ENCODE measurements at regions not wholly inside any gene's neighbourhood (a gene's known extent, or its start where the extent isn't known, plus 50 kb on each side); places are given as distances from the start of the nearest gene placed in this dataset.

DNA sequence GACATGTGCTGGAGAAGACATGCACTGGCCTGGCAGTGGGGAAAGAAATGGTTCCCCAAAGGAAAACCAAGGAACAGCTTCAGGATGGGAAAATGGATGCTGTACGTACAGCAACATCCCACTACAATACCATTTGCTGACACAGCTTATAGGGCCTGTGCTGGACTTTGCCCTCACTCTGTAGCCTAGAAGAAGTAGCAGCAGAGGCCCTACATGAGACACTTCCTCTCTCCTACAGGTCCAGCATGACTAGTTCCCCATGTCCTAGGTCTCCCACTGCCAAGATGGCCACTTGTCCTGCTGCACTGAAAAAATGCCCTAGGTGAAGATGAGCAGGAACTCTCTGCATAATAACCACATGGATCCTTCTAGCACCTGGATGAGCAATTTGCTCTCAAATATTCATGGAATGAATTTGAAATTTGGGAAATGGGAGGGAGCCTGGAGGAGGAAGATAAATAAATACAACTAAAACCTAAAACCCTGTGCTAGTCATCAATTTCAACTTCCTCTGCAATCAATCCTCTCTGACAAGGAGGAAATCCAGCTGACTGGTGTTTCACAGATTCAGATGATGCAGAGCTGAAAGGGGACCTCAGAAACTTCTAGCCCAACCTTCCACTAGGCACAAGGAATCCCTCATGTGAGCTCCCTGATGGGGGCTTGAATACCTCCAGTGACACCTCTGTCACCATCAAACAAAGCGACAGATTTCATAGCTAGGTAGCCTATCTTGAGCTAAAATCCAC is 514.3 kb upstream of the PPP2R3A start:
- H3K4me1 Mint-ChIP-seq: no peaks in the 10 kb centered on the region
- H3K4me3 Mint-ChIP-seq: no peak overlapping the region
- ChIA-PET CTCF (interaction anchor here (0.6 kb wide), 2 partner anchors 62 to 66 kb away, joined by 4 read pairs; no protein-coding TSS in a partner anchor), POLR2A (no interaction called here)
- no peaks in the 10 kb centered on the region for H3K27me3 Mint-ChIP-seq
- no peaks in the 10 kb centered on the region for H3K36me3 Mint-ChIP-seq (ENCODE audit: low read depth)
- no peak for ATAC-seq
- H3K27ac Mint-ChIP-seq: no peak overlapping the region
- no peak for DNase-seq
- intact Hi-C loops (cut with DNase I, micrococcal nuclease): no loop called here
- no peaks in the 10 kb centered on the region for H3K9me3 Mint-ChIP-seq (ENCODE audit: low read depth)

- H3K27ac Mint-ChIP-seq: no peak overlapping the region
- DNase-seq (no peak), ATAC-seq (no peak)
- intact Hi-C loops (cut with DNase I, micrococcal nuclease): no loop called here
- H3K36me3 Mint-ChIP-seq (ENCODE audit: low read depth): no peaks in the 10 kb centered on the region
- no peaks in the 10 kb centered on the region for H3K27me3 Mint-ChIP-seq
- POLR2A ChIA-PET: no interaction called here
- H3K4me1 Mint-ChIP-seq: no peaks in the 10 kb centered on the region
- no peaks in the 10 kb centered on the region for H3K9me3 Mint-ChIP-seq (ENCODE audit: low read depth)
- H3K4me3 Mint-ChIP-seq: no peak overlapping the region
- CTCF ChIA-PET: no interaction called here
Observed at GRCh38 chr3:135452881-135453280, 512.6 kb upstream of the PPP2R3A start.

- no peak for ATAC-seq
Observed at GRCh38 chr3:135453326-135453725, 512.2 kb upstream of the PPP2R3A start.

DNA sequence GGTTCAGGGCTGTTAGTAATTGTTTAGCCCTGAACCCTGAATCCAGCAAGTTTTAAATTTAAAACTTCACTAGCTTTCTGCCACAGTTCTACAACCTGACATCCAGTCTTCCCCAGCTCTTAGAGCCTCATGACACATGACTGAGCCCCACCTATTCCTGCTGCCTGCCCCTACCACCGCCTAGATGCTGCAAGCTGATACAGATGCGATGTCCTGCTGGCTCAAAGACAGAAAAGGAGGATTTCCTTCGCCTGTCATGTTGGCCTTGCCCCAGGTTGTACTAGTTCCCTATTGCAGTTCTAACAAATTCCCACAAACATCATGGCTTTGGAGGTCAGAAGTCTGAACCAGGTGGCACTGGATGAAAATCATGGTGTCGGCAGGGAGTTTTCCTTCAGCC is 510.6 kb upstream of the PPP2R3A start:
- H3K36me3 Mint-ChIP-seq (ENCODE audit: low read depth): no peaks in the 10 kb centered on the region
- no peaks in the 10 kb centered on the region for H3K4me1 Mint-ChIP-seq
- no peaks in the 10 kb centered on the region for H3K9me3 Mint-ChIP-seq (ENCODE audit: low read depth)
- no peak overlapping the region for H3K4me3 Mint-ChIP-seq
- POLR2A ChIA-PET: no interaction called here
- CTCF ChIA-PET: no interaction called here
- no peak for DNase-seq
- peaks cover 2% of the 10 kb centered on the region for H3K27me3 Mint-ChIP-seq
- intact Hi-C loops (cut with DNase I, micrococcal nuclease): no loop called here
- no peak for ATAC-seq
- H3K27ac Mint-ChIP-seq: no peak overlapping the region

More at GRCh38 chr3:135453326-135453725, 512.2 kb upstream of the PPP2R3A start:
- CTCF ChIA-PET: no interaction called here
- POLR2A ChIA-PET: no interaction called here
- H3K27ac Mint-ChIP-seq: no peak overlapping the region
- no peaks in the 10 kb centered on the region for H3K9me3 Mint-ChIP-seq (ENCODE audit: low read depth)
- intact Hi-C loops (cut with DNase I, micrococcal nuclease): no loop called here
- H3K36me3 Mint-ChIP-seq (ENCODE audit: low read depth): no peaks in the 10 kb centered on the region
- no peaks in the 10 kb centered on the region for H3K4me1 Mint-ChIP-seq
- H3K27me3 Mint-ChIP-seq: no peaks in the 10 kb centered on the region
- DNase-seq: no peak
- H3K4me3 Mint-ChIP-seq: no peak overlapping the region

- no peak for ATAC-seq
- DNase-seq: no peak
- H3K27ac Mint-ChIP-seq: no peak overlapping the region
- H3K4me3 Mint-ChIP-seq: no peak overlapping the region
- CTCF ChIA-PET: no interaction called here
- no peaks in the 10 kb centered on the region for H3K4me1 Mint-ChIP-seq
- no peaks in the 10 kb centered on the region for H3K36me3 Mint-ChIP-seq (ENCODE audit: low read depth)
- H3K27me3 Mint-ChIP-seq: peaks cover 2% of the 10 kb centered on the region
- H3K9me3 Mint-ChIP-seq (ENCODE audit: low read depth): no peaks in the 10 kb centered on the region
- POLR2A ChIA-PET: no interaction called here
- intact Hi-C loops (cut with DNase I, micrococcal nuclease): no loop called here
Observed at GRCh38 chr3:135456108-135456790, 509.3 kb upstream of the PPP2R3A start.

- Mint-ChIP-seq H3K27me3 (peaks cover 2% of the 10 kb centered on the region), H3K4me1 (no peaks in the 10 kb centered on the region), H3K36me3 (ENCODE audit: low read depth) (no peaks in the 10 kb centered on the region), H3K27ac (no peak overlapping the region), H3K4me3 (no peak overlapping the region), H3K9me3 (ENCODE audit: low read depth) (no peaks in the 10 kb centered on the region)
- ChIA-PET POLR2A (no interaction called here), CTCF (no interaction called here)
- intact Hi-C loops (cut with DNase I, micrococcal nuclease): no loop called here
- ATAC-seq: no peak
- no peak for DNase-seq
Observed at GRCh38 chr3:135458541-135459322, 506.8 kb upstream of the PPP2R3A start.

GRCh38 chr3:135460273-135460672 is 505.3 kb upstream of the PPP2R3A start:
- ATAC-seq: no peak
- no peak for DNase-seq
- Mint-ChIP-seq H3K27me3 (peaks cover 2% of the 10 kb centered on the region), H3K9me3 (ENCODE audit: low read depth) (no peaks in the 10 kb centered on the region), H3K36me3 (ENCODE audit: low read depth) (no peaks in the 10 kb centered on the region), H3K4me3 (no peak overlapping the region), H3K27ac (no peak overlapping the region), H3K4me1 (no peaks in the 10 kb centered on the region)
- intact Hi-C loops (cut with DNase I, micrococcal nuclease): no loop called here
- POLR2A ChIA-PET: no interaction called here
- CTCF ChIA-PET: no interaction called here

- POLR2A ChIA-PET: no interaction called here
- Mint-ChIP-seq H3K27me3 (peaks cover 2% of the 10 kb centered on the region), H3K9me3 (ENCODE audit: low read depth) (no peaks in the 10 kb centered on the region), H3K36me3 (ENCODE audit: low read depth) (no peaks in the 10 kb centered on the region), H3K4me3 (no peak overlapping the region), H3K4me1 (no peaks in the 10 kb centered on the region), H3K27ac (no peak overlapping the region)
- no peak for DNase-seq
- intact Hi-C loops (cut with DNase I, micrococcal nuclease): no loop called here
- CTCF ChIA-PET: no interaction called here
- no peak for ATAC-seq
Observed at GRCh38 chr3:135471911-135472310, 493.6 kb upstream of the PPP2R3A start.

DNA sequence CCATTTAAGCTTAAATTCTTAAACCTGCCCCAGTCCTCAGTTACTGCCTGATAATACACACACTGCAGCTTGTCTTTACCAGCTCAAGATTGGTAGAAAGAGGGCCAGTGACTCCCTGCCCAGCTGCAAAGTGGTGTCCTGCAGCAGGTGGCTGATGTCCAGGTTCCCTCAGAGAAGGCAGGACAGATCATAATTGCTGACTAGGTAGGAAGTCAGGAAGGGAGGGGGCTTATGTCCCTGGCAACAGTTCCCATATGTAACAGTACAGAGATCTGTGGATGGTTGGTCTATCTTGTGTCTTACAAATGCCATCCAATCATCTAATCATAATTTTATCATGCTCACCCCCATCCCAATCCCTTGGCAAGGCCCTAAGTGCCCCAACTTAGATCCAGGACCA is 492.1 kb upstream of the PPP2R3A start:
- Mint-ChIP-seq H3K36me3 (ENCODE audit: low read depth) (no peaks in the 10 kb centered on the region), H3K4me1 (no peaks in the 10 kb centered on the region), H3K9me3 (ENCODE audit: low read depth) (no peaks in the 10 kb centered on the region), H3K27ac (no peak overlapping the region), H3K4me3 (no peak overlapping the region), H3K27me3 (peaks cover 2% of the 10 kb centered on the region)
- CTCF ChIA-PET: no interaction called here
- ATAC-seq (no peak), DNase-seq (no peak)
- POLR2A ChIA-PET: no interaction called here
- intact Hi-C loops (cut with DNase I, micrococcal nuclease): no loop called here

DNA sequence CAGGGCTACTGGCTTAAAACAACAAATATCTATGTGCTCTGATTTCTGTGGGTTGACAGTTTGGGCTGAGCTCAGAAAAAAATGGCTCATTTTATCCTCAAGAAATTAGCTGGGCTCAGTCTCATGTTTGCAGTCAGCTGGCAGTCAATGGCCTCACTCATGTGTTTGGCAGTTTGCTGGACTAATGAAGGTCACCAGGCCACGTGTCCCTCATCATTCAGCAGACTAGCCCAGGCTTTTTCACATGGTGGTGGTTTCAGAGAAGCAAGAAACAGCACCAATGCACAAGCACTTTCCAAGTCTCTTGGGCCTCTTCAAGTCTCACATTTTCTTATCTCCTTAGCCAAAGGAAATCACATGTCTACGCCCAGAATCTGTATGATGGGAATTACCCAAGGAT is 478.3 kb upstream of the PPP2R3A start:
- H3K36me3 Mint-ChIP-seq (ENCODE audit: low read depth): no peaks in the 10 kb centered on the region
- intact Hi-C loops (cut with DNase I, micrococcal nuclease): no loop called here
- H3K27me3 Mint-ChIP-seq: no peaks in the 10 kb centered on the region
- DNase-seq (no peak), ATAC-seq (no peak)
- POLR2A ChIA-PET: no interaction called here
- H3K4me3 Mint-ChIP-seq: no peak overlapping the region
- no peak overlapping the region for H3K27ac Mint-ChIP-seq
- CTCF ChIA-PET: interaction anchor here (0.7 kb wide), 1 partner anchor 205 kb away, joined by 4 read pairs; no protein-coding TSS in a partner anchor
- no peaks in the 10 kb centered on the region for H3K9me3 Mint-ChIP-seq (ENCODE audit: low read depth)
- no peaks in the 10 kb centered on the region for H3K4me1 Mint-ChIP-seq

- H3K4me3 Mint-ChIP-seq: no peak overlapping the region
- no peak for ATAC-seq
- DNase-seq: no peak
- H3K4me1 Mint-ChIP-seq: no peaks in the 10 kb centered on the region
- intact Hi-C loops (cut with DNase I, micrococcal nuclease): no loop called here
- POLR2A ChIA-PET: no interaction called here
- H3K27ac Mint-ChIP-seq: no peak overlapping the region
- no peaks in the 10 kb centered on the region for H3K36me3 Mint-ChIP-seq (ENCODE audit: low read depth)
- no peaks in the 10 kb centered on the region for H3K9me3 Mint-ChIP-seq (ENCODE audit: low read depth)
- CTCF ChIA-PET: interaction anchor here (0.7 kb wide), 1 partner anchor 525 kb away, joined by 3 read pairs; no protein-coding TSS in a partner anchor
- no peaks in the 10 kb centered on the region for H3K27me3 Mint-ChIP-seq
Observed at GRCh38 chr3:135490219-135490915, 475.2 kb upstream of the PPP2R3A start.

All from activated CD4-positive, alpha-beta T cell treated with anti-CD3 and anti-CD28 coated beads for 36 hours (primary cell).